Stomach (tissue), 4 donors: ENCODE measurements at regions not wholly inside any gene's neighbourhood (a gene's known extent, or its start where the extent isn't known, plus 50 kb on each side); places are given as distances from the start of the nearest gene placed in this dataset.

Experiments
- POLR2A ChIP-seq, 4 donors: fragments of 450-650 bp; IDR thresholded peaks; one replicate each; pipeline ENCODE4 v1.6.1; 2016; ENCODE audit warnings: antibody characterized with exemption in 4 of 4, control low read depth in 2 of 4, mild to moderate bottlenecking in 1 of 4, moderate library complexity in 1 of 4
- POLR2AphosphoS5 ChIP-seq, 3 donors: sonication (generic); formaldehyde crosslinking; IDR thresholded peaks; one replicate each; pipeline ENCODE4 v1.6.1; 2016; ENCODE audit warnings: antibody characterized with exemption in 3 of 3
- TF ChIP-seq, protein P1 (sequence below), 7 experiments: fragments of 450-650 bp in 4 of 7; fragments of 200-600 bp in 3 of 7; sonication (generic) in 3 of 7; IDR thresholded peaks; one replicate each; pipeline ENCODE4 v1.5.1; 2016 to 2019; ENCODE audit warnings: antibody characterized with exemption in 7 of 7, control low read depth in 2 of 7, mild to moderate bottlenecking in 1 of 7

- TF ChIP-seq, protein P1, sequence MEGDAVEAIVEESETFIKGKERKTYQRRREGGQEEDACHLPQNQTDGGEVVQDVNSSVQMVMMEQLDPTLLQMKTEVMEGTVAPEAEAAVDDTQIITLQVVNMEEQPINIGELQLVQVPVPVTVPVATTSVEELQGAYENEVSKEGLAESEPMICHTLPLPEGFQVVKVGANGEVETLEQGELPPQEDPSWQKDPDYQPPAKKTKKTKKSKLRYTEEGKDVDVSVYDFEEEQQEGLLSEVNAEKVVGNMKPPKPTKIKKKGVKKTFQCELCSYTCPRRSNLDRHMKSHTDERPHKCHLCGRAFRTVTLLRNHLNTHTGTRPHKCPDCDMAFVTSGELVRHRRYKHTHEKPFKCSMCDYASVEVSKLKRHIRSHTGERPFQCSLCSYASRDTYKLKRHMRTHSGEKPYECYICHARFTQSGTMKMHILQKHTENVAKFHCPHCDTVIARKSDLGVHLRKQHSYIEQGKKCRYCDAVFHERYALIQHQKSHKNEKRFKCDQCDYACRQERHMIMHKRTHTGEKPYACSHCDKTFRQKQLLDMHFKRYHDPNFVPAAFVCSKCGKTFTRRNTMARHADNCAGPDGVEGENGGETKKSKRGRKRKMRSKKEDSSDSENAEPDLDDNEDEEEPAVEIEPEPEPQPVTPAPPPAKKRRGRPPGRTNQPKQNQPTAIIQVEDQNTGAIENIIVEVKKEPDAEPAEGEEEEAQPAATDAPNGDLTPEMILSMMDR (IDR thresholded peaks at IDR 0.05): no peak
- TF ChIP-seq POLR2A (IDR thresholded peaks at IDR 0.05) (no peak), POLR2AphosphoS5 (IDR thresholded peaks at IDR 0.05) (no peak)
Measured at GRCh38 chr10:9869205-9869604, 1148.5 kb upstream of the CELF2 start.
